HS-5 (cell line): ENCODE measurements at regions not wholly inside any gene's neighbourhood (a gene's known extent, or its start where the extent isn't known, plus 50 kb on each side); places are given as distances from the start of the nearest gene placed in this dataset.
"Not testable (repeated sequence)": the region's sequence is repeated elsewhere in the genome, so short reads cannot be mapped to it uniquely, and the experiment has no call there.

ENCODE experiments used
- DNase-seq: peaks from one replicate; pipeline ENCODE4 v3.0.0-alpha.2; 2012; ENCODE audit warnings: low read depth

GRCh38 chr4:122973465-122973864, 51.1 kb upstream of the NUDT6 start:
- DNase-seq: no peak

- no peak for DNase-seq
Observed at GRCh38 chr4:122976111-122976510, 53.7 kb upstream of the NUDT6 start.

- DNase-seq: no peak
Observed at GRCh38 chr4:122977103-122977502, 54.7 kb upstream of the NUDT6 start.

- DNase-seq: no peak
Observed at GRCh38 chr4:122978109-122978508, 55.7 kb upstream of the NUDT6 start.

- no peak for DNase-seq
Observed at GRCh38 chr4:122978789-122979188, 56.4 kb upstream of the NUDT6 start.

- no peak for DNase-seq
Observed at GRCh38 chr4:122980860-122981259, 58.5 kb upstream of the NUDT6 start.

GRCh38 chr4:122988696-122989095, 66.3 kb upstream of the NUDT6 start:
- no peak for DNase-seq

- no peak for DNase-seq
Observed at GRCh38 chr4:122990891-122991290, 68.5 kb upstream of the NUDT6 start.

- no peak for DNase-seq
Observed at GRCh38 chr4:122992057-122992456, 69.7 kb upstream of the NUDT6 start.

GRCh38 chr4:122992641-122993040, 70.2 kb upstream of the NUDT6 start:
- DNase-seq: no peak

- no peak for DNase-seq
Observed at GRCh38 chr4:122996350-122996749, 74.0 kb upstream of the NUDT6 start.

GRCh38 chr4:122997463-122998101, 75.2 kb upstream of the NUDT6 start:
- DNase-seq: no peak

GRCh38 chr4:123004079-123004478, 81.7 kb upstream of the NUDT6 start:
- DNase-seq: not testable (repeated sequence)

- DNase-seq: not testable (repeated sequence)
Observed at GRCh38 chr4:123005126-123005525, 82.7 kb upstream of the NUDT6 start.

GRCh38 chr4:123007679-123008078, 85.3 kb upstream of the NUDT6 start:
- DNase-seq: no peak

- DNase-seq: not testable (repeated sequence)
Observed at GRCh38 chr4:123012416-123012815, 90.0 kb upstream of the NUDT6 start.

- no peak for DNase-seq
Observed at GRCh38 chr4:123014038-123014437, 91.6 kb upstream of the NUDT6 start.

- DNase-seq: no peak
Observed at GRCh38 chr4:123017078-123017477, 94.7 kb upstream of the NUDT6 start.

- peak; percentile 9 for DNase-seq
Observed at GRCh38 chr4:123017636-123018395, 95.4 kb upstream of the NUDT6 start.

- DNase-seq: no peak
Observed at GRCh38 chr4:123018396-123018775, 96.0 kb upstream of the NUDT6 start.

GRCh38 chr4:123020285-123020684, 97.9 kb upstream of the NUDT6 start:
- no peak for DNase-seq

- DNase-seq: no peak
Observed at GRCh38 chr4:123023647-123024046, 101.2 kb upstream of the NUDT6 start.

GRCh38 chr4:123024710-123025109, 102.3 kb upstream of the NUDT6 start:
- no peak for DNase-seq

GRCh38 chr4:123025398-123025797, 103.0 kb upstream of the NUDT6 start:
- no peak for DNase-seq
